HG02610 (cell line): ENCODE measurements at regions not wholly inside any gene's neighbourhood (a gene's known extent, or its start where the extent isn't known, plus 50 kb on each side); places are given as distances from the start of the nearest gene placed in this dataset.
A peak's percentile ranks its signal among the peaks of the same experiment; 100 is the strongest.
"Not testable (repeated sequence)": the region's sequence is repeated elsewhere in the genome, so short reads cannot be mapped to it uniquely, and the experiment has no call there.

Experiments used
- ATAC-seq: cut with Tn5 transposase; IDR thresholded peaks from one replicate; pipeline ENCODE4 v1.9.1; 2021; ENCODE audit warnings: mild to moderate bottlenecking, moderate library complexity; ENCODE audit not compliant: unreplicated experiment

DNA sequence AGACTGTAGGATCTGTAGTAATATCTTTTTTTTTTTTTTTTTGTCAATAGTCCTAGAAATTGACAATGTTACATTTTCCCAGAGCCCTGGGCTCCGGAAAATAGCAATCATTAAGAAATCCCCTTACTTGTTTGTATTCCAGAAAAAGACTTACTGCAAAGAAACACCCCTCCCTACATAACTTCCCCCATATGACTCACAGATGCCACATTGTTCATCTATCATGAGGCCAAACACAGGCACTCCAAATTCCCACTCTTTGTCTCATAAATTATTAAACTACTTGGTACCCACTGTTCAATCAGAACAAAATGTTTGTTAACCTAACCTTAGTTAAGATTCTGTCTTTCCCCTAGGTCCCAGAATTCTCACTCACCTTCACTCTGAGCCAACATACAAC, 53.5 kb downstream of the TEX51 start:
- no peak for ATAC-seq

DNA sequence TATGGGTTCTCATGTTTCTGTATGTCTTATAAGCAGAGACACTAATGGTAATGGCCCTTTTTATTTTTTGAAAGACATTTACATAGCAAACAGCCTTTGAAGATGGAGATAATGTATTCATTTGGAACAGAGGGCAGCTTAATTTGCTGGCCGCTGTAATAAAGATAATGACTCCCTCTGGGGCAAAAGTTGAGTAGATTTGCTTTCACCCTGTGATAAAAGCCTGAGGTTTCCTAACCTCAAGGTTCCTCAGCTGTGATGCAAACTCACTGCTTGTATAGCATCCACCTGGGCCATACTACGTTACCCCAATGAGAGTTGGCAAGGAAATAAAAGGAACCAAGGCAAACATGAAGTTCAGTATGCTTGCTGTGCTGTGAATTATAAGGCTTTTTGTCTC, 54.8 kb downstream of the TEX51 start:
- ATAC-seq, result no peak

DNA sequence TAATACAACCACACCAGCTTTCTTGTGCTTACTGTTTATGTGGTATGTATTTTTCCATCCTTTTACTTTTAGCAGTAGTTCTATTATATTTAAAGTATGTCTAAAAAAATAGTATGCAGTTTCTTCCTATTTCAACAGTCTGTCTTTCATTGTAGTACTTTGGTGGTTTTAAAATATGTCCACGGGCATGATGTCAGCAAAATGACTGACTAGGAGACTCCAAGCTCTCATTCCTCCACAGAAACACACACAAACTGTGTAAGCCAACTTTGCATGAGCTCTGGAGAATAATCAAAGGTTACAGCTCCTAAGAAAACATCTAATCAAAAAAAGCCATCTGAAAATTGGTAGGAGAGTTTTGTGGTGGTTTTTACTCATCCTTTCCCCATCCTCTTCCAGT, 56.1 kb downstream of the TEX51 start:
- no peak for ATAC-seq

DNA sequence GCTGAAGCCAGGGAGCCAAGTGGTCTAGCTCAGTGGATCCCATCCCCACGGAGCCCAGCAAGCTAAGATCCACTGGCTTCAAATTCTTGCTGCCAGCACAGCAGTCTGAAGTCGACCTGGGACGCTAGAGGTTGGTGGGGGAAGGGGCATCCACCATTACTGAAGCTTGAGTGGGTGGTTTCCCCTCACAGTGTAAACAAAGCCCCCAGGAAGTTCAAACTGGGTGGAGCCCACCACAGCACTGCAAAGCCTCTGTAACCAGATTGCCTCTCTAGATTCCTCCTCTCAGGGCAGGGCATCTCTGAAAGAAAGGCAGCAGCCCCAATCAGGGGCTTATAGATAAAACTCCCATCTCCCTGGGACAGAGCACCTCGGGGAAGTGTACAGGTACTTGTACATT, 58.1 kb downstream of the TEX51 start:
- not testable (repeated sequence) for ATAC-seq

DNA sequence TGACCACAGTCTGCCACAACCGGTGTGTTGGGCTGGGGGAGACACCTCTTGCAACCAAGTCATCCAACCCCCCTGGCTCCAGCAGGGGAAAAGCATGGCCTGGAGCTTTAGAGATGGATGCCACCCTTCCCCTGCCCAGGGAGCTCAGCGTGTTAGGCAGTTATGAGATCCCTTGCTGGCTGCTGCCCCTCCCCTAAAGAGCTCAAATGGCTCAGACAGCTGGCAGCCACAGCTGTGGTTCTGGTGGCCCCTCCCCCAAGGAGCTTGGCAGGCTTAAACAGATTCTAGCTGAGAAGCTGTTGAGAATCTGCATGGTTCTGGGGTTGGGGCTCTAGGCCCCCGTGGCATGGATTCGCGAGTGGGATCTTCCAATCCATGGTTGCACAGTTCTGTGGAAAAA, 64.7 kb downstream of the TEX51 start:
- no peak for ATAC-seq

DNA sequence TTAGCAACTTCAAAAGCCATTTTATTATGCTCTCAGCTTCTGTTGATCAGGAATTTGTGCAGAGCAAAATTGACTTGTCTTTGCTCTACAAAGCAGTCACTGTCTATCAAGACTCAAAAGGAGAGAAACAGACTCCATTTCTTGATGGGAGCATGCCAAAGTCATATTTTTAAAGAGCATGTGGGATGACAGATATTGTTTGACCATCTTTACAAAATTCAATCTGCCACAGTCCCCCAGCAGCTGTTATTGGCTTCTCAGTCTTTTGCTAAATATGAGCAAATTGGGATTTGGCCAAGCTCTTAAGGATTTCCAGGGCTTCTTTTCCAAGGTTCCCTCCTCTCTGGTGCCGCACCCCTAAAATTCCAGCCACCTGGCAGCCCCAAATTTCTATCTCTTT, 67.9 kb downstream of the TEX51 start:
- no peak for ATAC-seq

DNA sequence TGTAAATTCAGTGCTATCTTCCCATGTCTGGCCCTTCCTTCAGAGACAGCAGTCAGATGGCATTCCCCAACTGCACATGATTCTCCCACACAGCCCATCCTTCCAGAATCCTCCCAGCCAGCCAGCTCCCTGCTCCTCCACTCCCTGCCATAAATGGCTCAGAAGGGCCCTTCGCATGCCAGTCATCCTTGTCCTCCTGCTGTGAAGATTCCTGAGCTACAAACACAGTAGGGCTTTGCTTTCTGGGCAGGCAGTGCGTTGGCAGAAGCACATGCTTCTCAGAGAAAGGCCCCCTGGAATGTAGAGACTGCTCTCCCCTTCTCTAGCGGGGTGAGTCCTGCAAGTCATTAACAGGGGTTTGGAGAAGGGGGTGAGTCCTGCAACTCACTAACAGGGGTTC, 71.9 kb downstream of the TEX51 start:
- ATAC-seq, result no peak

DNA sequence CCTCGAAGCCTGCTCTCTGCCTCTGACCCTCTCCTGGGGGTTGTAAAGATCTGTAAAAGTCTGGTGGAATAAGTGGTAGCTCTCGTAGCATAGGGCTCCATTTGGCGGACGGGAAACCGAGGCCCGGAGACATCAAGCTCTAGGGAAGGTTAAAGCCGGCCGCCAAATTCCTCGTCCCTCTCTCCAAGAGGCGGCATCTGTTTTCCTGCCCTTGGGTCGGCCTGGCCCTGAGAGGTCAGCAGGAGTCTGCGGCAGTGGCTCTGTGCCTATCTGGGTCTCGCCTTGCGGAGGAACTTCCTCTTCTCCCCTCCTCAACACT, 72.4 kb downstream of the TEX51 start:
- ATAC-seq, result no peak

DNA sequence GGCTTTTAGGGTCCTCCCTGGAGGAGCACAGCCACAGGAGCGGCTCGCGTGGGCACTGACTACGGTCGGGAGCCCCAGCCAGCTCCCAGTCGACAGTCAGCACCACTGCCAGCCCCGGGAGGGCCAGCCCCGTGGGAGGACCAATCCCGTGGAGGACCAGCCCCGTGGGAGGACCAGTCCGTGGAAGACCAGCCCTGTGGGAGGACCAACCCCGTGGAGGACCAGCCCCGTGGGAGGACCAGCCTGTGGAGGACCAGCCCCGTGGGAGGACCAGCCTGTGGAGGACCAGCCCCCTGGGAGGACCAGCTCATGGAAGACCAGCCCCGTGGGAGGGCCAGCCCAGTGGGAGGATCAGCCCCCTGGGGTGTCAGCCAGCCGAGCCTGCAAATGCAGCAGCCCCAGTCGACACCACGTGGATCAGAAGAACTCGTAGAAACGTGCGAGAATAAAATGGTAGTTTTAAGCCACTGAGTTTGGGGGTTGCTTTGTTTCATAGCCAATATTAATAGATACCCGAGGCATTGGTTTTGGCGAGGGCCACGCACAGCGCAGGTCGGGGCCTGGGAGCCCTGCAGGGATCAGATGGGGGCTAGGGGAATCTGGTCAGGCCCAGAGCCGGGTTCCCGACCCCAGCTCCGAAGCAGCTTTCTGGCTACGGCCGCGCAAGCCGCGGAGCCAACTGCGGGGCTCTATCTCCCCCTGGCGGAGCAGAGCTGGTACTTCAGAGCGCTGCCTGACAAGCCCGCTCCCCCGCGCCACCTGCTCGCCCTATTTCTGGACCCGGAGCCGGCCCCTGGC, 73.0 kb downstream of the TEX51 start:
- ATAC-seq, result peak; percentile 88

DNA sequence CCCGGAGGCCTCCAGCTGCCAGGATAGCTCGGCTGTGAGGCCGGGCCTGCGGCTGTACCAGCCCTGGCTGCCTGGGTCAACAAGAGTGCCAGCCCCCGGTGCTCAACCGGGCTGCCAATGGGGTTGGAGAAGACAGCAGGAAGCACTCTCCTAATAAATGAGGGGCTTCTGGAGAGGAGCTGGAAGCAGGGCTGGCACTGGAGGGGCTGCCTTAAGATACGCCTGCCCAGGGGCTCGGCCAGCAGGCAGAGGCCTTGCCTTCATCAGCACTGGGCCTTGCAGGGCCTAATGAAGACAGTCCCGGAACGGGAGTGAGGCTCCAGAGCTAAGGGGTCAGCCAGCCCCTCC, 73.6 kb downstream of the TEX51 start:
- ATAC-seq, result no peak

DNA sequence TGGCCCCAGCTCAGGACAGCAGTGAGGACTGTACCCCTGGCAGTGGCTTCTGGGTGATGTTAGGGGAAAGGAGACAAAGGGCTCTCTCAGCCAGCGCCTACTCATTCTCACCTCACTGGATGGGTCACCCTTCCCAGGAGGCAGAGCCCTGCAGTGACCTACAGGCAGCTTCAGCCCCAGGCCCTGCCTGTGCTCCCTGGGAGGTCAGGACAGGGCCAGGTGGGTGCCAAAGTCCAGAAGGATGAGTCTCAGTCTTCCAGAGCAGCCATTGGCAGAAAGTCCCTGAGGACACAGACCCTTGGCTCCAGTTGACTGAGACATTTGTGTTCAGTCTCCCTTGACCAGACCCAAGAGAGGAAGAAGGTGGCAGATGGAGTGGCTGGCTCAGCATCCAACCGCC, 75.1 kb downstream of the TEX51 start:
- no peak for ATAC-seq

DNA sequence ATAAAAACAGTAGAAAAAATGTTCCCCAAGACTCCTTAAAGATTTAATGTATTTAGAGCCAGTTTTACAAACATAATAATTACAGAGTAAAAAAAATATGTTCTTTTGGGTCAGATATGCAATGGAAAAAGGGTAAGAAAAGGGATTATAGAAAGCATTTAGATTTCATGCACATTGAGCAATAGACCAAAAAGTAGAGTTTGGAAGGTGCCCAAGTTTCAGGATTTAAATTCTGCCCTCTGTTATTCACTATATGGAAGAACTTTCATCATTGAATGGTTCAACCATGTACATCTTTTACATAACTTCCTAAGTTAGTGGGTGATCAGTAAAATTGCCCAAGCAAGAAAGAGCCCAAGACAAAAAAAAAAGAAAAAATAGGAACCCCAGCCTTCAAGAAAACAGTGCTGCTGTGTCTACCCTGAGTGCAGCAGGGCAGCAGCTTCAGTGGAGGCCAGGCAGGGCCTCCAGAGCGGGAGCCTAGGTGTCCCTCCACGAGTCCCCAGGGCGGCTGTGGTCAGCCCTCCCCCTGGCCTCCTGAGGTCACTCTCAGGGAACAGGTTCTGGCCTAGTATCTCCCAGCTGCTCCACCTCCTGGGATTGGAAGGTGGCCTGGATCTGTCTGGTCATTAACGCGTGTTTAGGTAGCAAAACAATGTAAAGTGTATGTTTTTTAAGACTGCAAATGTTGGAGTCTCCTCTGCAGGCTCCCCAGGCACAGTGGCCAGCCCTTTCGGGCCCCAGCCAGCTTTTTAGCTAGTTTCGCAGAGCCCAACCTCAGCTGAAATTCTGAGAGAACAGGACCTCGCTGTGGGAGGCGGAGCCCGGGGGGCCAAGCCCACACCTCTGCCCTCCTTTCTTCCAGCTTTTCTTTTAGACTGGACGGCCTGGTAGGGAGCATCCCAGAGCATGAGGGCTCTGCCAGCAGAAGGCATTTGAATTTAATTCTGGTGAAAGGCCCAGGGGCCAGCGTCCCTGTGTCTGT, 77.3 kb downstream of the TEX51 start:
- no peak for ATAC-seq

DNA sequence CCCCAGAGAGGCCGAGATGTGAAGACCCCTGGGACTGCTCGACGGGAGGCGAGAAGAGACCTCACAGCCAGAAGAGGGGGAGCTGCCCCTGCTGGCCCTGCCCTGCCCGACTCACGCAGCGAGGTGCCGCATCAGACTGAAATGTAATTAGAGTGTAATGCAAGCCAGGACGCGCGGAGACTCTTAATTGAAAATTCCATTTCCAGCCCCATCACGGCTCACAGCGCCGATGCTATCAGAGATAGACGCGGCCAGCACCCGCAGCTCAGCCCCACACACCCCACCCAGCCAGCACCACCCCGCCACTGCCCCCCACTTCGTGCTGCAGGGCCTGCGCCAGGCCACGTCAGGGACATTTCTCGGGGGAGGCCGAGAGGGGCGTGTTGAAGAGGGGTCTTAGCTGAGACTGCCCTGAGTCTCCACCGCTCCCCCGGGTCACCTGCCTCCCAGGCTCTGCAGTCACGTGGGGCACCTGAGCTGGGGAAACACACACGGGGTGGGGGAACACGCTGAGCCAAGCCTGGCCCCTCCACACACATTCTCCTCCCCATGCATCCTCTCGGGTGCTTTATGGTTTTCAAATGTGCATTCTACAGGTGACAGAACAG, 78.1 kb downstream of the TEX51 start:
- no peak for ATAC-seq

DNA sequence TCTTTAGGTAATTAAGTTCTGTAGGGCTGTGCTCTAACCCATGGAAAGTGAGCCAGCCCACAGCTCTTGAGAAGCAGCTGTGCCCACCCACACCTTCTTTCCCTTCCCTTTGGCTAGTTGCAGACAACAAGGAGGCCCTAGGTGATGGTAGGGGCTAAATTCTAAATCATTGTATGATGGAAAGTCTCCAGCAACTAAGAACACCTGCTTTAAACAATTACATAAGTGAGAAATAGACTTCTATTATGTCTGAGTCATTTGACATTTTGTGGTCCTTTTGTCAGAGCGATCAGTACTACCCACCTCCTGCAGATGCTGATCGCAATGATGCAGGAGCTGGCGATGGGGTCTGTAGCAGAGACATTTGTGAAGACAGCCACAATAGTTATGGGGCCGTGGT, 79.6 kb downstream of the TEX51 start:
- no peak for ATAC-seq

DNA sequence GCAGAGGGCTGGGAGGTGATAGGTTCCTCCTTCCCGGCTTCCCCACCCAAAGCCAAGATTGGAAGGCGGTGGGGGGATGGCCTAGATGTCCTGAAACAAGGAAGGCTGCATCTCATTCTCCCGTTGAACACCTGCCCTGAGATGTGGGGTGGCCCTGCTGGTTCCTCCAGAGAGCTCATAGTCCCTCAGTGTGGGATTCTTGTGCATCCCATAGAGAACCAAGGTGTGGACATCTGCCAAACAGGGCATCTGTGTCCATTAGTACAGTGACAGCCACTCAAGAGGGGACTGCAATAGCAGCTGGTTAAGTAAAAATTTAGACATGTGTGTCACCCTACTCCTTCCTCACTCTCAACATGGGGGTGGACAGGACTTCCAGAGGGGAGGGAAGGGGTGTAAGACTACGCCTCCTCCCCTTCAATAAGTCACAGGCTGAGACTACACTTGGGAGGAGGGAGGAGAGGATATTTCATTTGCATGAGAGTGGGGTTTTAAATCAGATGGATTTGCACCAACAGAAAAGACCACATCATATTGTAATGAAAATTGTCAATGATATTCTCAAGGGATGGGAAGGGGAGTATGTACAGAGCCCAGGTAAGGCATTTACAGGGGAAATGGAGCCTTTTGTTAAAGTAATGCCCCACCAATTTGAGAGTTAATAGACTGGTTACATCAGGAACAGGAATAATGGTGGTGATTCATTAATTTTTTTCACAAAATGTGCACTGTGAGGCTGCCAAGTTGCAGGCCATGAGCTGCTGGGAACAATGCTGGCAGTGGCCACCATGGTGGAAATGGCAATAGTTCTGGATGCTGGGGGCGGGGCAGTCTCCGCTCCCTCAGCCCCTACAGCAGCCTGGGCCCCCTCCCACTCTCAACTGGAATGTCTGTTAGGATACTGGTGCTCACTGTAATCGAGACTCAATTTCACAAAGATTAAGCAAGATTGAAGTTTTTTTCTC, 80.6 kb downstream of the TEX51 start:
- no peak for ATAC-seq

DNA sequence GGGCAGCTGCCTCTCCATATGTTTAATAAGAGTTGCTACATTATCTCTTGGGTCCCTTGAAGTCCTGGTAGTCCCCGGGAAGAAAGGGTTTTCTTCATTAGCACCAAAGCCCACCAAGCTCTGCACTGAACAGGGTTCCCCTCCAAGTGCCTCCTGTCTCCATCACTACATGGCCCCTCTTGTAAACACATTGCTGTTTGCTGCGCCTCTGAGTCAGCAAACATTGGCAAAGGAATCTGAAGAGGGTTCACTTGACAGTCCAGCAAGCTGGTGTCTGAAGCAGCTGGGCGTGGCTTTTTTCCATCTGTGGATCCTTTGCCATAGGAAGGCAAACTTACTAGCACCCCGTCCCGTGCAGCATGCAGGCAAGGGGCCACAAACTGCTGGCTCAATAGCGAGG, 82.8 kb downstream of the TEX51 start:
- ATAC-seq, result no peak

DNA sequence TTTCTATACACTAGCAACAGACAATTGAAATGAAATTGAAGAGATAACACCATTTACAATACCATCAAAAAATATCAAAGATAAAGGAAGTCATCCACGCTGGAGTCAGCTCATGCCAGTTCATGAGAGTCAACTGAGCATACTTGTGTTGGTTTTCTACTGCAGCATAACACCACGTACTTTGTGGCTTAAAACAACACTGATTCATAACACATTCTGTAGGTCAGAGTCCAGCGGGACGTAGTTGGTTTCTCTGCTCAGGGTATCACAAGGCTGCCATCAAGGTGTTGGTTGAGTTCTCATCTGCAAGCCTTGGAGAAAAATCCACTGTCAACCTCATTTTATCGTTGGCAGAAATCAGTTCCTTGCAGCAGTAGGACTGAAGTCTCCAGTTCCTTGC, 84.2 kb downstream of the TEX51 start:
- ATAC-seq, result no peak

DNA sequence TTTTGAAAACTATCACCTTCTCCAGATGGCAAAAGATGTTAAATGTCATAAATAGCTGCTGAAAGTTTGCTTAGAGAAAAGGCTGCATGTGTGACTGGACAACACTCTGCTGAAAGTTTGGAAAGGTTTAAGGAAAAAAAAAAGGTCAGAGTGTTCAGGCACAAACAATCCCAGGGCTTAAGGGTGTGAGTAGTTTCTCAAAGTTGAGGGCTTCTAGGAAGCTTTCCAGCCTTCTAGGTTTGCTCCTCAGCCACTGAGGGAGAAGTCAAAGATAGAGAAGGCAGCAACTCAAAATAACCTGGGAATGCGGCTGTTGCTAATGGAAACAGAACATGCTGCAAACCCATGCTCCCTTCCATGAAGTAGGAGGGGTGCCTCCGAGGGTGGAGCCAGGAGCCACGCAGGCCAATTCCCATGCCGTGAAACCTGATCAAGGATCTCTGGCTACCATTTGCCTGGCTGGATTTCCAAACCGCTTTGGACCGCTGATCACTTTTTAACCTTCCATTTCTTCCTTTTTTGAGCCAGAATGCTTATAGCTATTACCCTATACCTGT, 88.0 kb downstream of the TEX51 start:
- no peak for ATAC-seq

DNA sequence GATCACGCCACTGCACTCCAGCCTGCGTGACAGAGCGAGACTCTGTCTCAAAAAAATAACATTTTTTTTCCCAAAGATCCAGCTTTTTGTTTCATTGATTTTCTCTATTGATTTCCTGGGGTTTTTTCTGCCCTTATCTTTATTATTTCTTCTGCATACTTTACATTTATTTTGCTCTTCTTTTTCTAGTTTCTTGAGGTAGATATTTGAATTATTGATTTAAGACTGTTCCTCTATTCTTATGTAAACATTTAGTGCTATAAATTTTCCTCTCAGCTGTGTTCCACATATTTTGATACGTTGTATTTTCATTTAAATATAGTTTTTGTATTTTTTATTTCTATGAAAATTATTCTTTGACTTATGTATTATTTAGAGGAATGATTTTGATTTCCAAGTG, 89.8 kb downstream of the TEX51 start:
- ATAC-seq, result no peak

DNA sequence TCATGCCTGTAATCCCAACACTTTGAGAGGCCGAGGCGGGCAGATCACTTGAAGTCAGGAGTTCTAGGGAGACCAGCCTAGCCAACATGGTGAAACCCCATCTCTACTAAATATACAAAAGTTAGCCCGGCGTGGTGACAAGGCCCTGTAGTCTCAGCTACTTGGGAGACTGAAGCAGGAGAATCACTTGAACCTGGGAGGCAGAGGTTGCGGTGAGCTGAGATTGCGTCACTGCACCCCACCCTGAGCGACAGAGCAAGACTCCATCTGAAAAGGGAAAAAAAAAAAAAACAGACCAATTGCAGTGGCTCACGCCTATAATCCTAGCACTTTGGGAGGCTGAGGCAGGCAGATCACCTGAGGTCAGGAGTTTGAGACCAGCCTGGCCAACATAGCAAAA, 90.4 kb downstream of the TEX51 start:
- not testable (repeated sequence) for ATAC-seq
